GM12891 (cell line): ENCODE measurements at regions not wholly inside any gene's neighbourhood (a gene's known extent, or its start where the extent isn't known, plus 50 kb on each side); places are given as distances from the start of the nearest gene placed in this dataset.

ENCODE experiments used
- PAX5 ChIP-seq: IDR thresholded peaks from 2 replicates; pipeline ENCODE4 v1.6.1; 2011; ENCODE audit warnings: low read length, moderate library complexity, mild to moderate bottlenecking; ENCODE audit not compliant: insufficient read depth, severe bottlenecking
- POLR2A ChIP-seq: IDR thresholded peaks from 2 replicates; pipeline ENCODE4 v1.6.1; 2011; ENCODE audit warnings: low read depth, low read length, control low read depth
- POLR2AphosphoS5 ChIP-seq: IDR thresholded peaks from 2 replicates; pipeline ENCODE4 v1.6.1; 2011; ENCODE audit warnings: low read depth, low read length, control low read depth
- TAF1 ChIP-seq: IDR thresholded peaks from 2 replicates; pipeline ENCODE4 v1.6.1; 2011; ENCODE audit warnings: low read depth, low read length, control low read depth

- TF ChIP-seq POLR2AphosphoS5 = no peak
- TF ChIP-seq POLR2A = no peak
- TF ChIP-seq TAF1 = no peak
- no peak for TF ChIP-seq PAX5
Observed at GRCh38 chr13:83536153-83536552, 346.1 kb downstream of the SLITRK1 start.
